LNCAP (cell line): ENCODE measurements at regions not wholly inside any gene's neighbourhood (a gene's known extent, or its start where the extent isn't known, plus 50 kb on each side); places are given as distances from the start of the nearest gene placed in this dataset.

Source experiments
- CTCF ChIP-seq: fragments of 450-650 bp; IDR thresholded peaks from 2 replicates; pipeline ENCODE4 v1.5.1; 2017; ENCODE audit warnings: mild to moderate bottlenecking

- TF ChIP-seq CTCF = no peak
Measured at GRCh38 chr4:19748519-19749479, 502.9 kb upstream of the SLIT2 start.

DNA sequence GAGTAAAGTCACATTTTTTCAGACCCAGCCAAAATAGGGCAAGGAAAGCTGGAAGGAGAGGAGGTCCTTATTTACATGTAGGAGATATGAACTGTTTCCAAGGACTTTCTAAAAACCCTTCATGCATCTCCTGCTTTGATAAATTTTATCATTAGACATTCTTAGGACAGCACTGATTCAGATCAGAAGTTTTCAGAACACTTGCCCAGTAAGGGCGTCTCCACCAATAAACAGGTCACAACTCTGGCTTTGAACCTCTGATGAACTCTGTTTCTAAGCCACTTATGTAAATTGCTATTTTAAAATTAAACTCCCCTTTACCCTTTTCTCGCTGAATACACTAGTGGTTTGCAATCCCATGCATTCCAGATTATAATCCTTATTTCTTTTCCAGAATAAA is 505.3 kb upstream of the SLIT2 start:
- no peak for TF ChIP-seq CTCF

GRCh38 chr4:19743115-19743638 is 508.5 kb upstream of the SLIT2 start:
- no peak for TF ChIP-seq CTCF

DNA sequence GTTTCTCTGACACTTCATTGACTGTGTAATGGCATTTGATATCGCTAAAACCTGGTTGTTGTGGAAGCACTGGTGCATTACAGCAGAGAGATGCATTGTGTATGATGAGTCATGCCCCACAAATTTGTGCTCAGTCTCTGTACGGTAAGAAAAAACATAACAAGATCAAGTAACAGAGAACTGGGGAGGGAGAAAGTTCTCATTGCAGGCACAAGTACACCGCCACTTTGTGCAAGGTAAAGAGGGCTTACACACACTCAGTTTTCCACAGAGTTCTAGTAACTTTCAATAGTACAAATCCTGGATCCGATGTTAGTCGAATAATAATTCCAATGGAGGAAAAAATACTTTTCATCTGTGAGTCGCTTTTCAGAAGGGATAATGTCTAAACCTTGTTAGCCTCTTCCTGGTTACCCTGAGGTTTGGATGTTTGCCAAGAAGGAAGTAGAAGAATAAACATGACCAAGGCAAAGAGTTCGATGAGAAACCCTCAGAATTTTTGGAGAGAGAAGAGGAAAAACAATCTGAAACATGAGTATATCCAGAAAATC is 512.5 kb upstream of the SLIT2 start:
- no peak for TF ChIP-seq CTCF

DNA sequence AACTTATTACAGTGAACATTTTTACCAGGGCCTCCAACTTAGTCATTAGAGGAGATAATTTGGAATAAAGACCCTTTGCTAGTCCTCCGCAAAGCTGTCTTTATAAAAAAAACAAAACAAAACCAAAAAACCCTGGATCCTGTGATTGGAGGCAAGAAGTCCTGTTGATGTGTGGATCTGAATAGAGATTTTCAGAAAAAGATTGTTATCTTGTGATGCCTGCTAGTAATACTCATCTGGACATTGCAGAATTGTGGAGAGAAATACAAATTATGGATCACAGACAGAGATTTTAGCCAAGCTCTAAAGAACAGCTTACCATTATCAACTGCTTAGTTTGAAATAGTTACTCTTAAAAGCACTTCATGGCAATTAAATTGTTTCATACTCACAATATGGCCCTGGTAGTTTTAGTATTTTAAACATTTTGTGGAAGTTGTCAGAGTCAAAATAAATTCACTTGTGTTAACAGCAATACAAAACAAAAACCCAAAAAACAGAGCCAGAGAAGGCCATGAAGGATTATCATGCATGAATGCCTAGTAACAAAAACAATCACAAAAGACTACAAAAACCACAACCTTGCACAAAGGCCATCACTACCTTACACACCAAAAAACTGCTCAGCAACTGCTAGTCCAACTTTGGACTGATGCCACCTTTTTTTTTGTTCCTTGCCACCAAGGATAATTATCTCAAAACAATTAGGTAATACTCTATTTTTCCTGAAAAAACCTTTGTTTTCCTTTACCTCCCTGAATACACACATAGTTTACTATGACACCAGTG is 514.5 kb upstream of the SLIT2 start:
- no peak for TF ChIP-seq CTCF

DNA sequence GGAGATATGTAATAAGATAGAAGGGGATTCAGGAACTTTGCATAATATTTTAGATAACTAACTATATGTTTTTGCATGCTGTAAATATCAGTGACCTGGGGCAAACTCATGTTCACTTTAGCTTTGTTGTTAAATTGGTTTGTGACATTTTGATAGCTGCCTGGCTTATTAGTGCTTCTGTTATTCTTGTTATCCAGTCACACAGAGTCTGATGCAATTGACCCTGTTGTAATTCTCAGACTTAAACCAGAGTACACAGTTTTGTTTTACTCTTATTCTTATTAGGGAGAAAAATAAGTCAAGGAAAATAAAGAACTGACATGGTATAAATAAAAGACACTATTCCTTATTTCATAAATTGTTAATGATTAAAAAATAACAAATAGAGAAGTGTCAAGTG is 516.7 kb upstream of the SLIT2 start:
- TF ChIP-seq CTCF = no peak

GRCh38 chr4:19729886-19730651 is 521.6 kb upstream of the SLIT2 start:
- TF ChIP-seq CTCF = no peak
